ENCODE measurements at regions not wholly inside any gene's neighbourhood (a gene's known extent, or its start where the extent isn't known, plus 50 kb on each side); places are given as distances from the start of the nearest gene placed in this dataset.
"Not testable (repeated sequence)": the region's sequence is repeated elsewhere in the genome, so short reads cannot be mapped to it uniquely, and the experiment has no call there.

GRCh38 chr2:109720380-109721106 is 73.6 kb upstream of the RGPD5 start:
- no peak for FAIRE-seq

DNA sequence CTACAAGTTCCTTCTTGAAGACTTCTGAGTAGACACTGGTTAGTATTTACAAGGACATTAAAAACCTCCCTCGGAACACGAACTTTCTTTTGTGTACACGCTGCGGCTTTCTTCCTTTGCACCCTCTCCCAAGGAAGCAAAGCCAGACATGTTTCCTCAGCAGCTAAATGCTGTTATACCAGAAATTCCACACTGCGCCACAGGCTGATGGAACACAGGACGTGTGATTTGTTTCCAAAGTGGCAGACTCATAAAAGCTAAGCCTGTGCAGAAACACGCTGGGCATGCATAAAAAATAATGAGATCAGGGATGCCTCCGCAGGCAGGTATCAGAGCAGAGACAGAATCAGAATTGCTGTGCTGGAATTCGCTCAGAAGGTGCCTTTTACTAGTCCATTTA is 73.0 kb upstream of the RGPD5 start:
- no peak for FAIRE-seq

DNA sequence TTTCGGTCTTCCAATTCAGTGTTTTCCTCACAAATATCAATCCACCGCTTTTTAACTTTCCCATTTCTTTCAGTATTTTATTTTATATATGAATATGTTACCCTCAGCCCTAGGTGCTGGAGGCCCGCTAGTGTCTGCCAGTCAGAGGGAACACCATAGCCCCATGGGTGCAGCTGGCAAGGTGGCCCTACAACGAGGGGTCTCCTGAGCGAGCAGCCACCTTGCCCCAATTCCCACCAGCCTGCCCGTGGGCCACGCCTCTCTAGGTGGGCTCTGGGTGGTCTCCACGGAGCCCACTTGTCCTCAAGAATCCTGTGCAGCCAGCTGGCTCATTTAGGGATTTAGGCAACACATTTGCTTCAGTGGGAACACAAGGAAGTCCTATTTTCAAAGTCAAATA is 72.5 kb upstream of the RGPD5 start:
- FAIRE-seq: no peak

- FAIRE-seq: no peak
Measured at GRCh38 chr2:109722026-109722425, 72.1 kb upstream of the RGPD5 start.

- FAIRE-seq: not testable (repeated sequence)
Measured at GRCh38 chr2:109722640-109723039, 71.5 kb upstream of the RGPD5 start.

GRCh38 chr2:109723153-109723552 is 71.0 kb upstream of the RGPD5 start:
- not testable (repeated sequence) for FAIRE-seq

DNA sequence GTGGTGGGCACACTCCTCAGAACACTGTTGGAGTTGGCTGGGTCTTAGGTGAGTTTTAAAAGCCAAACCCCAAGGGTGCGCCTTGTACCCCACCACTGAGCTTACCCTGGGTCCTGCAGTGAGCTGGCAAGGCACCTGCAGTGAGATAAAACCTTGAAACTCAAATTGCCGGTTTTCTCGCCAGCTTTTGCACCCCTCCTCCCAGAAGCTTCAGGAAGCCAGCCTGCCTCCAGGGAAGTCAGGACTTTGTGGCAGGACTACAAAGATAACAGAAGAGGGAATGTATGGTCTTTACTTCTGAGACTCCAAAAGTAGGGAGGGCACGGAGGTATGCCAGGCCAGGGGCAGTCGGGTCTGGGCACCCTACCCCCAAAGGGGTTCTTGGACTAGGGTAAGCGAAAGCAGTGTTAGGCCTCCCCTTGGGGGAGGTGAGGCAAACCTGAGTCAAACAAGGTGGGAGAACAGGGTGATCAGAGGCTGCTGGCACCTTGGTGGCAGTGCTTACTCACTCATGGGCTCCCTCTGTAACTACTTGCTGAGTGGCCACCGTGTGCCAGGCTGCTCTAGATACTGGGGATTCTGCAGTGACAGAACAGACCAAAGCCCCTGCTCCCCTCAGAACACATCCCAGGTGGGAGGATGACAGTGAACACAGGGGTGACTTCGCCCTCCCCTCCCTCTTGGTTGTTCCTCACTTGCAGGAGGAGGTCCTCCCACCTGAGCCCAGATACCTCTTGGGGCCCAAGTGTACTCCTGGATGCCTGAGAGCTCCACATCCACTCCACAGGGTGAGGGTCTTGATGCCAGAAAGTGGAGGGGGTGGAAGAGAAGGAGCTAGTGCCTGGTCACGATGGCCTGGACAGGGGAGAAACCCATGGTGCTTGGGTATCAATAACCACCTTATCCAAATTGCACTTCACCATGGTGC is 69.3 kb upstream of the RGPD5 start:
- FAIRE-seq: no peak

DNA sequence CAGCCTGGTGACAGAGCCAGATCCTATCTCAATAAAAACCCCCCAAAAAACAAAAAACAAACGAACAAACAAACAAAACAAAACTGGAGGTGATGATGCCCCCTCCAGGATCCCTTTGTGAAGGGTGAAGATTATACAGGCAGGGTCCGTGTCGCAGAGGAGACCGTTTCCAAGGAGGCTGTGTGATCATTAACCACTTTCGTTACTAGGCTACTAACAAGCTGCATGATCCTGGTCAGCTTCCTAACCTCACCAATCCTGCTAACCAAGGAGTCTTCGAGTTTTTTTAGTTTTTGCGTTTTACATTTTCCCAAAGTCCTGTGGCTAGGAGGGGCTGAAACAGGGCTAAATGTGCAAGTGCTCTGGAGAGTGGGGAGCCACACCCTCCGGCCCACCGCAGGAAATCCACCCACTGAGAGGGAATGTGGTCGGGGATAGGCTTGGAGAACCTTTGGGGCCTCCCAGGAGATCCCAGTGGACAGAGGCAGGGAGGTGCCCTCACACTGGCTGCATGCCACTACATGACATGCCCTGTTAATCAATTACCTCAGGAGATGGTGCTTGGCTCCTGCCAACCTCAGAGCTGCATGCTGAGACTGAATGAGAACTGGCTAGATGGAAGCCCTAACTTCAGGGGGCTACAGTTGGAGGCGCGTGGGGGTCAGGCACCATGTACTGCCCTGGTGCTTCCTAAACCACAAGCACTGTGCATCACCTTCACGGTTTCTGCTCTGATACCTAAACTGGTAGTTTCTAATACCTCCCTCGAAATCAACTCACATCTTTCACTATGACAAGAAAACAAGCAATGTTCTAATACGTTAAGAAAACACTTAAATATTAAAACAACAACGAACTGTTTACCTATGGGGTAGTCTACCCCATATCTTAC is 67.5 kb upstream of the RGPD5 start:
- no peak for FAIRE-seq

GRCh38 chr2:109727929-109728447 is 66.1 kb upstream of the RGPD5 start:
- no peak for FAIRE-seq

GRCh38 chr2:109733746-109734145 is 60.4 kb upstream of the RGPD5 start:
- FAIRE-seq: not testable (repeated sequence)

DNA sequence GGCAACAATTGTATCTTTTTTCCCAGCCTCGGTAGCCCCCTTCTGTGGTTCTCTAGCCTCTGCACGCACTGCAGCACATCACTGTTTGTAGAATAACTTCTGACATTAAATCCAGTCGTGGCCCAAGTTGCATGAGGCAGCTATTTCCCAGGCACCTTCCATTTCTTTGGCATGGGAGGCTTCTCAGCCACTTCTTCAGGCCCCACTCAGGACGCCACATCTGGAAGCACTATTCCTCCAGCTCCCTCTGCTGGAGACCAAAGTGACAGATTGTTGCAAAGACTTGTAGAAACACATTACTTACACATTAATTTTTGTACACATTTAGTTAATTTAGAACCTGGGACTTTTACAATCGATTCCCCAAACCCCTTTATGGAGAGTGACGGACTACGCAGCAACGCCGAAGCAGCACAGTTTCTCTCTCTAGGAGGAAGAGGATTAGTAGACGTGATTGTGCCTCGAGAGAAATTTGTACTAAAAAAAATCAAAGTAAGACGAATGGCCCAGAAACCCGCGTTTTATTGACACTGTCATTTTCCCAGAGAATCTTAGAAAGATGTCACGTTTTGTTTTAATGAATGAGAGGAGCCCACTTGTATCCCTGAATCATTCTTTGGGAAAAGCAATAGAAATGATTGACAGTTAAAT is 57.8 kb upstream of the RGPD5 start:
- peak; percentile 21 for FAIRE-seq
